SJSA1 (cell line): ENCODE measurements at regions not wholly inside any gene's neighbourhood (a gene's known extent, or its start where the extent isn't known, plus 50 kb on each side); places are given as distances from the start of the nearest gene placed in this dataset.
A peak's percentile ranks its signal among the peaks of the same experiment; 100 is the strongest.

Source experiments
- DNase-seq, 2 experiments: peaks; one replicate each; pipeline ENCODE4 v3.0.0-alpha.2; 2015 to 2020; ENCODE audit warnings: low spot score in 2 of 2, low read depth in 1 of 2
- H3K27ac ChIP-seq: fragments of 250-450 bp; sonication (Bioruptor Pico); 2 replicates; pipeline ENCODE4 v1.5.1; 2020; ENCODE audit warnings: mild to moderate bottlenecking, moderate library complexity
- H3K27me3 ChIP-seq: fragments of 250-450 bp; sonication (Bioruptor Pico); replicated peaks from 2 replicates; pipeline ENCODE4 v1.5.1; 2020; ENCODE audit warnings: mild to moderate bottlenecking, moderate library complexity
- H3K36me3 ChIP-seq: fragments of 250-450 bp; sonication (Bioruptor Pico); 2 replicates; pipeline ENCODE4 v1.5.1; 2020; ENCODE audit warnings: mild to moderate bottlenecking
- H3K4me1 ChIP-seq: fragments of 250-450 bp; sonication (Bioruptor Pico); replicated peaks from 2 replicates; pipeline ENCODE4 v1.6.1; 2021; ENCODE audit warnings: mild to moderate bottlenecking
- H3K4me3 ChIP-seq: fragments of 250-450 bp; sonication (Bioruptor Pico); 2 replicates; pipeline ENCODE4 v1.5.1; 2020; ENCODE audit warnings: mild to moderate bottlenecking
- H3K9me3 ChIP-seq: fragments of 250-450 bp; sonication (Bioruptor Pico); replicated peaks from 2 replicates; pipeline ENCODE4 v1.5.1; 2020; ENCODE audit warnings: mild to moderate bottlenecking

- Histone ChIP-seq H3K27me3 (no peaks in the 10 kb centered on the region; the same call in 1 of the 2 replicates), H3K36me3 (no peaks in the 10 kb centered on the region), H3K27ac (no peak overlapping the region), H3K4me1 (no peaks in the 10 kb centered on the region), H3K4me3 (no peak overlapping the region), H3K9me3 (no peaks in the 10 kb centered on the region)
- DNase-seq, result no peak
Measured at GRCh38 chr16:86723689-86724088, 145.3 kb downstream of the FOXL1 start.

- no peaks in the 10 kb centered on the region for H3K36me3 ChIP-seq
- no peaks in the 10 kb centered on the region for H3K9me3 ChIP-seq
- no peak for DNase-seq
- H3K4me1 ChIP-seq, result no peaks in the 10 kb centered on the region
- H3K4me3 ChIP-seq, result no peak overlapping the region
- H3K27me3 ChIP-seq, result no peaks in the 10 kb centered on the region; the same call in 1 of the 2 replicates
- no peak overlapping the region for H3K27ac ChIP-seq
Measured at GRCh38 chr16:86725401-86725800, 147.1 kb downstream of the FOXL1 start.

- Histone ChIP-seq H3K36me3 (no peaks in the 10 kb centered on the region), H3K27ac (no peak overlapping the region), H3K9me3 (no peaks in the 10 kb centered on the region), H3K27me3 (no peaks in the 10 kb centered on the region; the same call in 1 of the 2 replicates), H3K4me3 (no peak overlapping the region), H3K4me1 (no peaks in the 10 kb centered on the region)
- no peak for DNase-seq
Measured at GRCh38 chr16:86726340-86726739, 148.0 kb downstream of the FOXL1 start.

GRCh38 chr16:86727131-86727530 lies 148.8 kb downstream of the FOXL1 start:
- Histone ChIP-seq H3K9me3 (no peaks in the 10 kb centered on the region), H3K36me3 (no peaks in the 10 kb centered on the region), H3K4me3 (no peak overlapping the region), H3K4me1 (no peaks in the 10 kb centered on the region), H3K27me3 (no peaks in the 10 kb centered on the region; the same call in 1 of the 2 replicates), H3K27ac (no peak overlapping the region)
- DNase-seq, result no peak

- H3K4me3 ChIP-seq, result no peak overlapping the region
- H3K9me3 ChIP-seq, result no peaks in the 10 kb centered on the region
- H3K4me1 ChIP-seq, result no peaks in the 10 kb centered on the region
- H3K36me3 ChIP-seq, result no peaks in the 10 kb centered on the region
- DNase-seq, result no peak
- H3K27me3 ChIP-seq, result no peaks in the 10 kb centered on the region; the same call in 1 of the 2 replicates
- no peak overlapping the region for H3K27ac ChIP-seq
Measured at GRCh38 chr16:86727632-86728031, 149.3 kb downstream of the FOXL1 start.

- H3K27me3 ChIP-seq, result no peaks in the 10 kb centered on the region; the same call in 1 of the 2 replicates
- no peaks in the 10 kb centered on the region for H3K9me3 ChIP-seq
- peaks cover 5% of the 10 kb centered on the region; the same call in 1 of the 2 replicates for H3K4me1 ChIP-seq
- no peak for DNase-seq
- H3K36me3 ChIP-seq, result no peaks in the 10 kb centered on the region
- no peak overlapping the region for H3K27ac ChIP-seq
- no peak overlapping the region for H3K4me3 ChIP-seq
Measured at GRCh38 chr16:86729686-86730085, 151.3 kb downstream of the FOXL1 start.

GRCh38 chr16:86730086-86730485 lies 151.7 kb downstream of the FOXL1 start:
- no peak overlapping the region for H3K4me3 ChIP-seq
- H3K36me3 ChIP-seq, result no peaks in the 10 kb centered on the region
- no peaks in the 10 kb centered on the region; the same call in 1 of the 2 replicates for H3K27me3 ChIP-seq
- no peak for DNase-seq
- H3K9me3 ChIP-seq, result no peaks in the 10 kb centered on the region
- peaks cover 5% of the 10 kb centered on the region; the same call in 1 of the 2 replicates for H3K4me1 ChIP-seq
- no peak overlapping the region for H3K27ac ChIP-seq

- no peaks in the 10 kb centered on the region; the same call in 1 of the 2 replicates for H3K27me3 ChIP-seq
- H3K4me3 ChIP-seq, result no peak overlapping the region
- no peaks in the 10 kb centered on the region for H3K9me3 ChIP-seq
- peaks cover 5% of the 10 kb centered on the region; the same call in 1 of the 2 replicates for H3K4me1 ChIP-seq
- H3K27ac ChIP-seq, result no peak overlapping the region
- H3K36me3 ChIP-seq, result no peaks in the 10 kb centered on the region
- DNase-seq, result no peak
Measured at GRCh38 chr16:86730597-86730996, 152.2 kb downstream of the FOXL1 start.

GRCh38 chr16:86732621-86733295 lies 154.4 kb downstream of the FOXL1 start:
- H3K27ac ChIP-seq, result no peak overlapping the region
- H3K9me3 ChIP-seq, result no peaks in the 10 kb centered on the region
- no peaks in the 10 kb centered on the region for H3K36me3 ChIP-seq
- peaks cover 5% of the 10 kb centered on the region; the same call in 1 of the 2 replicates for H3K4me1 ChIP-seq
- no peaks in the 10 kb centered on the region; the same call in 1 of the 2 replicates for H3K27me3 ChIP-seq
- H3K4me3 ChIP-seq, result no peak overlapping the region
- peak in 1 of 2 experiments; percentile 21 for DNase-seq

GRCh38 chr16:86733546-86734254 lies 155.4 kb downstream of the FOXL1 start:
- peaks cover 5% of the 10 kb centered on the region; the same call in 1 of the 2 replicates for H3K4me1 ChIP-seq
- H3K9me3 ChIP-seq, result no peaks in the 10 kb centered on the region
- no peak for DNase-seq

GRCh38 chr16:86734543-86735460 lies 156.5 kb downstream of the FOXL1 start:
- Histone ChIP-seq H3K27ac (no peak overlapping the region), H3K36me3 (no peaks in the 10 kb centered on the region), H3K4me3 (no peak overlapping the region), H3K4me1 (peaks cover 5% of the 10 kb centered on the region; the same call in 1 of the 2 replicates), H3K9me3 (no peaks in the 10 kb centered on the region), H3K27me3 (no peaks in the 10 kb centered on the region)
- no peak for DNase-seq

More at GRCh38 chr16:86733546-86734254, 155.4 kb downstream of the FOXL1 start:
- Histone ChIP-seq H3K4me3 (no peak overlapping the region), H3K36me3 (no peaks in the 10 kb centered on the region), H3K27me3 (no peaks in the 10 kb centered on the region), H3K27ac (no peak overlapping the region)

- H3K4me1 ChIP-seq, result peaks cover 13% of the 10 kb centered on the region
- DNase-seq, result no peak
- H3K9me3 ChIP-seq, result no peaks in the 10 kb centered on the region
- no peaks in the 10 kb centered on the region for H3K27me3 ChIP-seq
- H3K4me3 ChIP-seq, result no peak overlapping the region
- no peaks in the 10 kb centered on the region for H3K36me3 ChIP-seq
- no peak overlapping the region for H3K27ac ChIP-seq
Measured at GRCh38 chr16:86735727-86736126, 157.4 kb downstream of the FOXL1 start.

- Histone ChIP-seq H3K36me3 (no peaks in the 10 kb centered on the region), H3K27me3 (no peaks in the 10 kb centered on the region), H3K9me3 (no peaks in the 10 kb centered on the region), H3K4me3 (no peak overlapping the region), H3K27ac (no peak overlapping the region), H3K4me1 (peaks cover 15% of the 10 kb centered on the region)
- no peak for DNase-seq
Measured at GRCh38 chr16:86736502-86736901, 158.2 kb downstream of the FOXL1 start.
